Ovary (tissue), 7 donors: ENCODE measurements at regions not wholly inside any gene's neighbourhood (a gene's known extent, or its start where the extent isn't known, plus 50 kb on each side); places are given as distances from the start of the nearest gene placed in this dataset.

Experiments used
- DNase-seq, 5 donors: peaks; one replicate each; pipeline ENCODE4 v3.0.0-alpha.2; 2019 to 2020
- H3K27ac ChIP-seq, 2 donors: fragments of 200-600 bp; one replicate each; pipeline versions ENCODE4 v1.5.1 to v1.8.0; 2019 to 2022
- H3K27me3 ChIP-seq: fragments of 200-600 bp; one replicate; pipeline ENCODE4 v1.8.0; 2022
- H3K36me3 ChIP-seq: fragments of 200-600 bp; sonication (generic); one replicate; pipeline ENCODE4 v1.5.1; 2019
- H3K4me1 ChIP-seq: one replicate; pipeline ENCODE4 v1.8.1; 2013; ENCODE audit warnings: mild to moderate bottlenecking, moderate library complexity; ENCODE audit not compliant: insufficient read depth
- H3K4me3 ChIP-seq: fragments of 200-600 bp; sonication (generic); one replicate; pipeline ENCODE4 v1.5.1; 2017
- H3K9me3 ChIP-seq, 2 donors: fragments of 200-600 bp in 1 of 2; sonication (generic) in 1 of 2; one replicate each; pipeline versions ENCODE4 v1.5.1 to v1.8.1; 2013 to 2019; ENCODE audit warnings: mild to moderate bottlenecking in 1 of 2, moderate library complexity in 1 of 2
- CTCF ChIP-seq, 3 donors: fragments of 450-650 bp in 2 of 3; fragments of 200-600 bp in 1 of 3; IDR thresholded peaks; one replicate each; pipeline versions ENCODE4 v1.5.1 to v1.8.0; 2016 to 2022; ENCODE audit warnings: antibody characterized with exemption in 3 of 3, mild to moderate bottlenecking in 1 of 3
- EP300 ChIP-seq: sonication (generic); formaldehyde crosslinking; IDR thresholded peaks from one replicate; pipeline ENCODE4 v1.6.1; 2017; ENCODE audit warnings: antibody characterized with exemption
- POLR2A ChIP-seq: fragments of 450-650 bp; IDR thresholded peaks from one replicate; pipeline ENCODE4 v1.6.1; 2017; ENCODE audit warnings: antibody characterized with exemption, mild to moderate bottlenecking, moderate library complexity
- WGBS, 3 donors: extraction: QIAGEN DNeasy Blood & Tissue Kit in 1 of 3; methylation state at CpG; one replicate each; pipeline versions ENCODE4 v1.1.5 to v1.1.7; 2013 to 2017; 5-methylcytosine and 5-hydroxymethylcytosine counted together
- intact Hi-C, 4 donors: fragments of 100-400 bp; cut with DNase I; formaldehyde crosslinking; loops; one replicate each; pipeline versions ENCODE4 v1.11.0 to v1.15.1; 2022 to 2023
- donor health status: DM: no; HTN: no; CAD: no; lungs with moderate emphysema.
- donor health status: DM: no; HTN: no; CAD: no.
- donor health status: Bipolar disorder and iron deficiency.
- donor health status: DM: no; HTN: no; CAD: no.
- donor health status: DM: yes; HTN: yes; CAD: no.

GRCh38 chr12:24698972-24699371, 249.9 kb downstream of the BCAT1 start:
- TF ChIP-seq POLR2A (no peak), CTCF (IDR thresholded peaks at IDR 0.05) (no peak), EP300 (no peak)
- Histone ChIP-seq H3K4me1 (peaks cover 1% of the 10 kb centered on the region), H3K36me3 (no peaks in the 10 kb centered on the region), H3K27me3 (no peaks in the 10 kb centered on the region), H3K4me3 (no peak overlapping the region), H3K27ac (no peak overlapping the region), H3K9me3 (no peaks in the 10 kb centered on the region)
- intact Hi-C loops, result no loop called here
- DNase-seq, result no peak
- WGBS, 3 donors, result 68 to 77% (median 77%) methylated on average over 2 of the region's 2 CpGs

GRCh38 chr12:24697769-24698168, 251.1 kb downstream of the BCAT1 start:
- Histone ChIP-seq H3K4me3 (no peak overlapping the region), H3K27me3 (no peaks in the 10 kb centered on the region), H3K4me1 (peaks cover 1% of the 10 kb centered on the region), H3K27ac (no peak overlapping the region), H3K9me3 (no peaks in the 10 kb centered on the region), H3K36me3 (no peaks in the 10 kb centered on the region)
- intact Hi-C loops, result no loop called here
- DNase-seq, result no peak
- no peak for TF ChIP-seq POLR2A
- no peak for TF ChIP-seq CTCF (IDR thresholded peaks at IDR 0.05)
- TF ChIP-seq EP300, result no peak
- WGBS, 3 donors, result 46 to 79% (median 71%) methylated on average over 2 of the region's 2 CpGs

- 64 to 83% (median 74%) methylated on average over 2 of the region's 2 CpGs for WGBS, 3 donors
- no peak overlapping the region for H3K27ac ChIP-seq
Measured at GRCh38 chr12:24697295-24697694, 251.6 kb downstream of the BCAT1 start.

GRCh38 chr12:24696800-24697199, 252.1 kb downstream of the BCAT1 start:
- WGBS, 3 donors, result 64 to 80% (median 69%) methylated on average over 6 of the region's 6 CpGs
- Histone ChIP-seq H3K9me3 (no peaks in the 10 kb centered on the region), H3K36me3 (no peaks in the 10 kb centered on the region), H3K27me3 (no peaks in the 10 kb centered on the region), H3K27ac (no peak overlapping the region), H3K4me3 (no peak overlapping the region), H3K4me1 (peaks cover 1% of the 10 kb centered on the region)
- intact Hi-C loops, result no loop called here
- DNase-seq, result no peak
- no peak for TF ChIP-seq CTCF (IDR thresholded peaks at IDR 0.05)
- no peak for TF ChIP-seq EP300
- no peak for TF ChIP-seq POLR2A

More at GRCh38 chr12:24697295-24697694, 251.6 kb downstream of the BCAT1 start:
- TF ChIP-seq EP300, result no peak
- TF ChIP-seq POLR2A, result no peak
- TF ChIP-seq CTCF (IDR thresholded peaks at IDR 0.05), result no peak
- DNase-seq, result no peak
- Histone ChIP-seq H3K36me3 (no peaks in the 10 kb centered on the region), H3K4me3 (no peak overlapping the region), H3K9me3 (no peaks in the 10 kb centered on the region), H3K27me3 (no peaks in the 10 kb centered on the region), H3K4me1 (peaks cover 1% of the 10 kb centered on the region)
- intact Hi-C loops, result no loop called here
